ENCODE measurements at regions not wholly inside any gene's neighbourhood (a gene's known extent, or its start where the extent isn't known, plus 50 kb on each side); places are given as distances from the start of the nearest gene placed in this dataset.

DNA sequence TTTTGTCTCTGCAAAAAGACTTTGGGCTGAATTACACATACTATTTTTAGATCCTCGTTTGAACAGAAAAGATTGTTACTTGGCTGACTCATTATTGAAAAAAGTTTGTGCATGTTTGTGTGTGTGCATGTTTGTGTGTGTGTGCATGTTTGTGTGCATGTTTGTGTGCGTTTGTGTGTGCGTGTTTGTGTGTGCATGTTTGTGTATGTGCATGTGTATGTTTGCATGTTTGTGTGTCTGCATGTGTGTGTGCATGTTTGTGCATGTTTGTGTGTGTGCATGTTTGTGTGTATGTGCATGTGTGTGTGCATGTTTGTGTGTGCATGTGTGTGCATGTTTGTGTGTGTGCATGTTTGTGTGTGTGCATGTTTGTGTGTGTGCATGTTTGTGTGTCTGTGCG, 201.1 kb upstream of the FAT1 start:
- TF ChIP-seq CTCF (IDR thresholded peaks at IDR 0.05; ENCODE audit: insufficient read depth, low read length, poor library complexity, severe bottlenecking), result no peak
- no peak for DNase-seq (ENCODE audit: extremely low read depth, insufficient read length)
- no peaks in the 10 kb centered on the region for H3K27me3 ChIP-seq (replicated peaks; ENCODE audit: control insufficient read depth, insufficient read depth, low read length)

DNA sequence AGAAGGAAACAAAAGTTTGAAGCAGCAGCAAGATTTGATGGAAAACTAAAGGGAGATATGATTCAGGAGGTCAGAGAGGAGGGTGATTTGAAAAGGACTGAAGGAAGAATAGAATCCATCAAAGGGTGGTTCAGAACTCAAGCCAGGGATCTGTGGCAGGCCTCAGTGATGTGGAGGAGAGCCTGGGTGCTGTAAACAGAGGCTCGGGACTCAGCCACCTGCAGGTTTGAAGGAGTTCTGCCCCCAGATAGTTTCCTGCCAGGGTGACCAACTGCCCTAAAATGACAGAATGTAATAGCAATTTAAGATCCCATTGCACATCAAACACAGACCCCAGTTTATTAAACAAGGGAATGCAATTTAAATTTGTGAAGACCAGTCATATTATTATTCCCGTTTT, 204.0 kb upstream of the FAT1 start:
- H3K27me3 ChIP-seq (replicated peaks; ENCODE audit: control insufficient read depth, insufficient read depth, low read length), result no peaks in the 10 kb centered on the region
- no peak overlapping the region for H3K4me3 ChIP-seq (replicated peaks; ENCODE audit: low read depth, low read length)
- no peak for DNase-seq (ENCODE audit: extremely low read depth, insufficient read length)
- no peak for TF ChIP-seq CTCF (IDR thresholded peaks at IDR 0.05; ENCODE audit: insufficient read depth, low read length, poor library complexity, severe bottlenecking)
- no peaks in the 10 kb centered on the region for H3K36me3 ChIP-seq (ENCODE audit: control insufficient read depth, insufficient read depth, low read length)

More for the DNA sequence above, 201.1 kb upstream of the FAT1 start:
- Histone ChIP-seq H3K36me3 (ENCODE audit: control insufficient read depth, insufficient read depth, low read length) (no peaks in the 10 kb centered on the region), H3K4me3 (replicated peaks; ENCODE audit: low read depth, low read length) (no peak overlapping the region)

DNA sequence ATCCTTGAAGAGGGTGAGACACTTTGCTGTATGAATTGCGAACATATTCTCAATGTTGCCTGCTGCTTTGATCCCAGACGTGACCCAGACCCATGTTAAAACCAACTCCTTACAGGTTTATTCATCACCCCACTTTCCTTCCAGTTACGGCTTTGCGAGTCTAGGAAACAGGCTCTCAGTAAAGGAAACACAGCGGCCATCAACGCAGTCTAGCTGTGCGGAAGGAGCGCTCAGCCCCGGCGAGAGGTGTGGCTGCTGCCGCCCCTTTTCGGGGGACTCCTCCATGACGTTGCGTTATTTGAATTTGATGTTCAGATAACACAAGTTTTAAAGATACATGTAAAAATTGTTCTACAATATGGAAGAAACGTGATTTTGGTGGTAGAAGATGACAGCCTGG, 206.4 kb upstream of the FAT1 start:
- no peak for TF ChIP-seq CTCF (IDR thresholded peaks at IDR 0.05; ENCODE audit: insufficient read depth, low read length, poor library complexity, severe bottlenecking)
- Histone ChIP-seq H3K36me3 (ENCODE audit: control insufficient read depth, insufficient read depth, low read length) (no peaks in the 10 kb centered on the region), H3K27me3 (replicated peaks; ENCODE audit: control insufficient read depth, insufficient read depth, low read length) (no peaks in the 10 kb centered on the region), H3K4me3 (replicated peaks; ENCODE audit: low read depth, low read length) (no peak overlapping the region)
- DNase-seq (ENCODE audit: extremely low read depth, insufficient read length), result no peak

DNA sequence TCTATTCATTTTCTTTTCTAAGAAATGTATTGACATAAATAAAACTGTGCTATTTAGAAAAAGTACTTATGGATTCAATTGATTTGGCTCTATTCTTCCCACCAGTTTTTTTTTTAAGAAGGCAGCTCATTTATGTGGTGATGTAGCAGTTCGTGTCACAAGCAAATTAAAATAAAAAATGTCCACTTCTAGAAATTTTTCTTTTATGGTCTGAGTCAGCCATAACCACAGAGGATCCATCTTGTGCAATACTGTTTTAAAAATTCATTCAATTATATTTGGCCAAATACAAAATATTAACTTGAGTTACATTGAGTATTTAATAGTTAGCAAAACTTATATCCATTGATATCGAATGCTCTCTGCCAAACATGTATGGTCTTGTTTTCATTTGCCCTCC, 207.9 kb upstream of the FAT1 start:
- H3K36me3 ChIP-seq (ENCODE audit: control insufficient read depth, insufficient read depth, low read length), result no peaks in the 10 kb centered on the region
- no peak for DNase-seq (ENCODE audit: extremely low read depth, insufficient read length)
- H3K4me3 ChIP-seq (replicated peaks; ENCODE audit: low read depth, low read length), result no peak overlapping the region
- no peaks in the 10 kb centered on the region for H3K27me3 ChIP-seq (replicated peaks; ENCODE audit: control insufficient read depth, insufficient read depth, low read length)
- no peak for TF ChIP-seq CTCF (IDR thresholded peaks at IDR 0.05; ENCODE audit: insufficient read depth, low read length, poor library complexity, severe bottlenecking)

DNA sequence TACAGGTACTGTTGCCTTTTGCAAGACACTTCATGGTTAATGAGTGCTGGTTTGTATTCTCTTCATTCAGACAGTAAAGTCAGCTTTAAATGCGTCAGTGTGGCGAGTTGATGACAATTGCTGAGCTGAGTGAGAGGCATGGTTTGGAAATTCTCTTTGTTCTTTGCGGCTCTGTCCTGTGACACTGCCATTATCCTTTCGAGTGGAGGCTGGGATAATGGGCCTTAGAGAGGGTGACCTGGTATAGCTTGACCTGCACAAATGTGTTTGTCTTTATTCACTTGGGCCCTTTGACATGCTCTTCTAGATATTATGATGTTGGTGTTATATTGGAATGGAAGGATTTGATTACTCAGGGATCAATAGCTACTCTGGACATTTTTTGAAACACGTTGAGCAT, 208.5 kb upstream of the FAT1 start:
- DNase-seq (ENCODE audit: extremely low read depth, insufficient read length), result no peak
- no peak for TF ChIP-seq CTCF (IDR thresholded peaks at IDR 0.05; ENCODE audit: insufficient read depth, low read length, poor library complexity, severe bottlenecking)
- no peaks in the 10 kb centered on the region for H3K27me3 ChIP-seq (replicated peaks; ENCODE audit: control insufficient read depth, insufficient read depth, low read length)
- H3K36me3 ChIP-seq (ENCODE audit: control insufficient read depth, insufficient read depth, low read length), result no peaks in the 10 kb centered on the region
- no peak overlapping the region for H3K4me3 ChIP-seq (replicated peaks; ENCODE audit: low read depth, low read length)

- H3K36me3 ChIP-seq (ENCODE audit: control insufficient read depth, insufficient read depth, low read length), result no peaks in the 10 kb centered on the region
- no peak for DNase-seq (ENCODE audit: extremely low read depth, insufficient read length)
- TF ChIP-seq CTCF (IDR thresholded peaks at IDR 0.05; ENCODE audit: insufficient read depth, low read length, poor library complexity, severe bottlenecking), result no peak
Measured at GRCh38 chr4:186932631-186933187, 209.1 kb upstream of the FAT1 start.

More at GRCh38 chr4:186932631-186933187, 209.1 kb upstream of the FAT1 start:
- no peak overlapping the region for H3K4me3 ChIP-seq (replicated peaks; ENCODE audit: low read depth, low read length)
- no peaks in the 10 kb centered on the region for H3K27me3 ChIP-seq (replicated peaks; ENCODE audit: control insufficient read depth, insufficient read depth, low read length)

All from GM06990 (cell line).